HEK293 (cell line): ENCODE measurements at regions not wholly inside any gene's neighbourhood (a gene's known extent, or its start where the extent isn't known, plus 50 kb on each side); places are given as distances from the start of the nearest gene placed in this dataset.

Source experiments
- CTCF ChIP-seq: fragments of 450-650 bp; formaldehyde crosslinking; IDR thresholded peaks from 2 replicates; pipeline ENCODE4 v1.5.1; 2016; ENCODE audit warnings: missing biosample characterization, missing genetic modification characterization
- ELK4 ChIP-seq: IDR thresholded peaks from 2 replicates; pipeline ENCODE4 v1.6.1; 2011; ENCODE audit warnings: mild to moderate bottlenecking, low read depth, low read length, borderline replicate concordance
- KLF10 ChIP-seq: fragments of 450-650 bp; IDR thresholded peaks from 2 replicates; pipeline ENCODE4 v1.5.1; 2018; ENCODE audit warnings: missing biosample characterization, mild to moderate bottlenecking, missing genetic modification characterization
- RBAK ChIP-seq: fragments of 450-650 bp; formaldehyde crosslinking; IDR thresholded peaks from 2 replicates; pipeline ENCODE4 v1.5.1; 2016; ENCODE audit warnings: missing biosample characterization, missing genetic modification characterization
- YY2 ChIP-seq: fragments of 450-650 bp; formaldehyde crosslinking; IDR thresholded peaks from 2 replicates; pipeline ENCODE4 v1.5.1; 2016; ENCODE audit warnings: missing biosample characterization, missing genetic modification characterization
- ZNF138 ChIP-seq: fragments of 450-650 bp; formaldehyde crosslinking; IDR thresholded peaks from 2 replicates; pipeline ENCODE4 v1.5.1; 2016; ENCODE audit warnings: missing biosample characterization, missing genetic modification characterization, borderline replicate concordance
- ZNF155 ChIP-seq: fragments of 450-650 bp; formaldehyde crosslinking; IDR thresholded peaks from 2 replicates; pipeline ENCODE4 v1.5.1; 2016; ENCODE audit warnings: missing biosample characterization, missing genetic modification characterization
- ZNF292 ChIP-seq: fragments of 450-650 bp; formaldehyde crosslinking; IDR thresholded peaks from 2 replicates; pipeline ENCODE4 v1.5.1; 2016; ENCODE audit warnings: low read depth, missing biosample characterization, missing genetic modification characterization, borderline replicate concordance
- ZNF335 ChIP-seq: fragments of 450-650 bp; formaldehyde crosslinking; conservative IDR thresholded peaks from 2 replicates; pipeline ENCODE4 v1.5.1; 2016; ENCODE audit warnings: missing biosample characterization, missing genetic modification characterization
- ZNF514 ChIP-seq: fragments of 450-650 bp; formaldehyde crosslinking; IDR thresholded peaks from 2 replicates; pipeline ENCODE4 v1.5.1; 2016; ENCODE audit warnings: missing biosample characterization, missing genetic modification characterization

- TF ChIP-seq RBAK (tag by site-specific recombination) (no peak), CTCF (tag by site-specific recombination) (no peak), ELK4 (no peak), ZNF292 (tag by site-specific recombination) (no peak), ZNF155 (tag by site-specific recombination) (no peak), ZNF138 (tag by site-specific recombination) (no peak), YY2 (no peak), KLF10 (tag by site-specific recombination) (no peak), ZNF514 (tag by site-specific recombination) (no peak), ZNF335 (tag by site-specific recombination) (no peak)
Observed at GRCh38 chr5:148732692-148733091, 78.4 kb upstream of the HTR4 start.
